Pancreas (tissue), 10 donors: ENCODE measurements at regions not wholly inside any gene's neighbourhood (a gene's known extent, or its start where the extent isn't known, plus 50 kb on each side); places are given as distances from the start of the nearest gene placed in this dataset.

Experiments used
- ATAC-seq, 4 donors: fragments of 200-7000 bp; cut with Tn5 transposase; one replicate each; pipeline versions ENCODE4 v1.8.0 to v1.9.1; 2020; ENCODE audit warnings: mild to moderate bottlenecking in 4 of 4, moderate library complexity in 4 of 4
- DNase-seq, 6 donors: peaks; one replicate each; pipeline ENCODE4 v3.0.0-alpha.2; 2020
- FAIRE-seq: peaks from 2 replicates; lab custom pipeline; 2012; peaks lifted over from hg19 to GRCh38; lab: Jason Lieb, UNC
- H3K27ac ChIP-seq, 4 donors: fragments of 200-600 bp; sonication (generic); 1 replicate in 3 of 4; 2 replicates in 1 of 4; pipeline versions ENCODE4 v1.5.0 to v1.8.0; 2020
- H3K27me3 ChIP-seq, 4 donors: fragments of 200-600 bp; one replicate each; pipeline ENCODE4 v1.8.0; 2021
- H3K36me3 ChIP-seq, 3 donors: fragments of 200-600 bp; sonication (generic) in 1 of 3; one replicate each; pipeline versions ENCODE4 v1.5.0 to v1.8.0; 2020 to 2021
- H3K4me1 ChIP-seq, 3 donors: fragments of 200-600 bp; one replicate each; pipeline ENCODE4 v1.8.0; 2021
- H3K4me3 ChIP-seq, 4 donors: fragments of 200-600 bp; sonication (generic) in 2 of 4; one replicate each; pipeline versions ENCODE4 v1.5.0 to v1.8.0; 2020 to 2021
- H3K9me3 ChIP-seq, 4 donors: fragments of 200-600 bp; one replicate each; pipeline ENCODE4 v1.8.0; 2021
- WGBS, 2 donors: extraction: QIAGEN DNeasy Blood & Tissue Kit; methylation state at CpG; one replicate each; pipeline ENCODE4 v1.1.7; 2013; 5-methylcytosine and 5-hydroxymethylcytosine counted together
- intact Hi-C, 3 donors: fragments of 100-400 bp; cut with DNase I; formaldehyde crosslinking; loops; one replicate each; pipeline versions ENCODE4 v1.11.1 to v1.14.2; 2022
- TF ChIP-seq, protein P1 (sequence below), 4 donors: fragments of 200-600 bp; sonication (generic) in 3 of 4; IDR thresholded peaks; one replicate each; pipeline versions ENCODE4 v1.5.0 to v1.8.0; 2021; ENCODE audit warnings: antibody characterized with exemption in 4 of 4
- donor health status: healthy with polysubstance abuse.
- donor health status: DM: no; HTN: no; CAD: no; lungs with moderate emphysema.
- donor health status: DM: no; HTN: no; CAD: no.
- donor health status: control.
- donor health status: control.
- donor health status: Bipolar disorder and iron deficiency.
- donor health status: DM: yes; HTN: yes; CAD: no.
- donor health status: DM: no; HTN: no; CAD: no.
- donor health status: DM: no; HTN: no; CAD: no.
- donor health status: DM: yes; HTN: yes; CAD: no.

- intact Hi-C loops = no loop called here
- no peaks in the 10 kb centered on the region for H3K27me3 ChIP-seq
- no peak overlapping the region for H3K4me3 ChIP-seq
- DNase-seq (no peak), ATAC-seq (no peak), FAIRE-seq (no peak)
- TF ChIP-seq, protein P1, sequence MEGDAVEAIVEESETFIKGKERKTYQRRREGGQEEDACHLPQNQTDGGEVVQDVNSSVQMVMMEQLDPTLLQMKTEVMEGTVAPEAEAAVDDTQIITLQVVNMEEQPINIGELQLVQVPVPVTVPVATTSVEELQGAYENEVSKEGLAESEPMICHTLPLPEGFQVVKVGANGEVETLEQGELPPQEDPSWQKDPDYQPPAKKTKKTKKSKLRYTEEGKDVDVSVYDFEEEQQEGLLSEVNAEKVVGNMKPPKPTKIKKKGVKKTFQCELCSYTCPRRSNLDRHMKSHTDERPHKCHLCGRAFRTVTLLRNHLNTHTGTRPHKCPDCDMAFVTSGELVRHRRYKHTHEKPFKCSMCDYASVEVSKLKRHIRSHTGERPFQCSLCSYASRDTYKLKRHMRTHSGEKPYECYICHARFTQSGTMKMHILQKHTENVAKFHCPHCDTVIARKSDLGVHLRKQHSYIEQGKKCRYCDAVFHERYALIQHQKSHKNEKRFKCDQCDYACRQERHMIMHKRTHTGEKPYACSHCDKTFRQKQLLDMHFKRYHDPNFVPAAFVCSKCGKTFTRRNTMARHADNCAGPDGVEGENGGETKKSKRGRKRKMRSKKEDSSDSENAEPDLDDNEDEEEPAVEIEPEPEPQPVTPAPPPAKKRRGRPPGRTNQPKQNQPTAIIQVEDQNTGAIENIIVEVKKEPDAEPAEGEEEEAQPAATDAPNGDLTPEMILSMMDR (IDR thresholded peaks at IDR 0.05) = no peak
- H3K9me3 ChIP-seq = no peaks in the 10 kb centered on the region
- no peaks in the 10 kb centered on the region for H3K4me1 ChIP-seq
- WGBS, 2 donors = 75 to 88% methylated on average over 13 of the region's 13 CpGs
- H3K36me3 ChIP-seq = no peaks in the 10 kb centered on the region
- H3K27ac ChIP-seq = no peak overlapping the region
These were observed 748.9 kb upstream of the NR2F2 start for GRCh38 chr15:95581595-95581994.

GRCh38 chr15:95584088-95584487 lies 746.4 kb upstream of the NR2F2 start:
- FAIRE-seq = no peak
- intact Hi-C loops = no loop called here
- DNase-seq = no peak
- no peaks in the 10 kb centered on the region for H3K36me3 ChIP-seq
- TF ChIP-seq, protein P1 (IDR thresholded peaks at IDR 0.05) = no peak
- no peaks in the 10 kb centered on the region for H3K4me1 ChIP-seq
- no peak overlapping the region for H3K4me3 ChIP-seq
- H3K27me3 ChIP-seq = no peaks in the 10 kb centered on the region
- ATAC-seq = no peak
- no peak overlapping the region for H3K27ac ChIP-seq
- H3K9me3 ChIP-seq = no peaks in the 10 kb centered on the region

- WGBS, 2 donors = 61 to 81% methylated on average over 2 of the region's 2 CpGs
- no peak overlapping the region for H3K27ac ChIP-seq
- FAIRE-seq = no peak
- no peak overlapping the region for H3K4me3 ChIP-seq
- DNase-seq = no peak
- no peak for ATAC-seq
- H3K9me3 ChIP-seq = no peaks in the 10 kb centered on the region
- no peaks in the 10 kb centered on the region for H3K36me3 ChIP-seq
- no peaks in the 10 kb centered on the region for H3K27me3 ChIP-seq
- no peaks in the 10 kb centered on the region for H3K4me1 ChIP-seq
- TF ChIP-seq, protein P1 (IDR thresholded peaks at IDR 0.05) = no peak
- intact Hi-C loops = no loop called here
These were observed 742.4 kb upstream of the NR2F2 start for GRCh38 chr15:95588056-95588455.

- no peaks in the 10 kb centered on the region for H3K9me3 ChIP-seq
- H3K36me3 ChIP-seq = no peaks in the 10 kb centered on the region
- no peaks in the 10 kb centered on the region for H3K4me1 ChIP-seq
- 44 to 63% methylated on average over 5 of the region's 5 CpGs for WGBS, 2 donors
- TF ChIP-seq, protein P1 (IDR thresholded peaks at IDR 0.05) = no peak
- no peak overlapping the region for H3K4me3 ChIP-seq
- intact Hi-C loops = no loop called here
- H3K27me3 ChIP-seq = no peaks in the 10 kb centered on the region
- H3K27ac ChIP-seq = no peak overlapping the region
- ATAC-seq = no peak
- FAIRE-seq = no peak
- DNase-seq = no peak
These were observed 739.9 kb upstream of the NR2F2 start for GRCh38 chr15:95590533-95591044.

- H3K4me1 ChIP-seq = no peaks in the 10 kb centered on the region
- intact Hi-C loops = no loop called here
- no peak overlapping the region for H3K27ac ChIP-seq
- no peaks in the 10 kb centered on the region for H3K9me3 ChIP-seq
- H3K36me3 ChIP-seq = no peaks in the 10 kb centered on the region
- no peak overlapping the region for H3K4me3 ChIP-seq
- FAIRE-seq (no peak), DNase-seq (no peak), ATAC-seq (no peak)
- H3K27me3 ChIP-seq = no peaks in the 10 kb centered on the region
- TF ChIP-seq, protein P1 (IDR thresholded peaks at IDR 0.05) = no peak
- 61 to 74% methylated on average over 5 of the region's 5 CpGs for WGBS, 2 donors
These were observed 739.2 kb upstream of the NR2F2 start for GRCh38 chr15:95591270-95591669.
